ENCODE measurements at regions not wholly inside any gene's neighbourhood (a gene's known extent, or its start where the extent isn't known, plus 50 kb on each side); places are given as distances from the start of the nearest gene placed in this dataset.

GRCh38 chr14:38404100-38404541 is 148.2 kb upstream of the CLEC14A start (continued):
- TF ChIP-seq CHD7 (IDR thresholded peaks at IDR 0.05; ENCODE audit: low read depth, low read length), result no peak
- no peak for TF ChIP-seq WHSC1 (IDR thresholded peaks at IDR 0.05; ENCODE audit: low read length)
- TF ChIP-seq HEY1 (CRISPR knock-in tag; IDR thresholded peaks at IDR 0.05; ENCODE audit: borderline replicate concordance), result no peak
- no peak for TF ChIP-seq PHB (CRISPR knock-in tag; IDR thresholded peaks at IDR 0.05)
- TF ChIP-seq SAFB2 (IDR thresholded peaks at IDR 0.05; ENCODE audit: borderline replicate concordance, low read depth, low read length, severe bottlenecking), result no peak
- no peak for TF ChIP-seq RFX1 (IDR thresholded peaks at IDR 0.05)
